Glomerular endothelial cell (primary cell): ENCODE measurements at regions not wholly inside any gene's neighbourhood (a gene's known extent, or its start where the extent isn't known, plus 50 kb on each side); places are given as distances from the start of the nearest gene placed in this dataset.

Source experiments
- DNase-seq: peaks from one replicate; pipeline ENCODE4 v3.0.0-alpha.2; 2011; ENCODE audit warnings: low read depth, low spot score; ENCODE audit errors: extremely low read depth

DNA sequence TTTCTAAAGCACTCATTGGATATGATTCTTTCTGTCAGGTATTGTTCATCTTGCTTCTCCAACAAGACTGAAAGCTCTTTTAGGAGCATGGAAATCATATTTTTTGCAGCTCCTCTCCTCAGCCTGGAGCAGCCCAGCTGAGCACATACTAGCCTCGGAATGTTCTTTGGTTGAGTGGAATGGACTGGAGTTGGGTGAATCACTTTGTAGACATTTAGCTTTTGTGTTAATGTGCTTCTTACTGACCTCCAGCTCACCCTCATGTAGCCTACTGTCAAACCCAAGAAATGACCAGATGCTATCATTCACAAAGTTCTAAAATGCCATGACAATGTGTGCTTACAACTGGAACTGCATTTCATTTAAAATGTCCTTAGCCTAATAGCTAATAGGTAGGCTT lies 161.1 kb downstream of the NUAK1 start:
- no peak for DNase-seq

- no peak for DNase-seq
Measured at GRCh38 chr12:105978276-105978675, 160.5 kb downstream of the NUAK1 start.

GRCh38 chr12:105978686-105979085 lies 160.1 kb downstream of the NUAK1 start:
- DNase-seq: no peak

DNA sequence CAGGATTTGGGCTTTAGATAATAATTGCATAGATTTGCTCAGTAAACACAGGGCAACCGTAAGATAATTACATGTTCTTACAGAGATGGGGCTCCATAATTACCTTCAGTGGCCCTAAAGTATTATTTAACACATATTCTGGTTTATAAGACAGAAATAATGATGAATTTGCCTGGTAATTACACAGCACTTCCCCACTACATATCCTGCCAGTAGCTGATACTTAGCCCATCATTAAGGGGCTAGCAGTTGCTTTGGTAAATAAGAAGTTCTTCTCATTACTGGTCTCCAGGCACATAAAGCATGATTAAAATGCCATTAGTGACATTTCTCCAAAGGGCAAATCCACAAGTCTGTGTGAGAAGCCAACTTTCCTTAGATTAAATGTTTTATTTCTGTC lies 158.7 kb downstream of the NUAK1 start:
- DNase-seq: no peak

- no peak for DNase-seq
Measured at GRCh38 chr12:105980533-105980932, 158.2 kb downstream of the NUAK1 start.

DNA sequence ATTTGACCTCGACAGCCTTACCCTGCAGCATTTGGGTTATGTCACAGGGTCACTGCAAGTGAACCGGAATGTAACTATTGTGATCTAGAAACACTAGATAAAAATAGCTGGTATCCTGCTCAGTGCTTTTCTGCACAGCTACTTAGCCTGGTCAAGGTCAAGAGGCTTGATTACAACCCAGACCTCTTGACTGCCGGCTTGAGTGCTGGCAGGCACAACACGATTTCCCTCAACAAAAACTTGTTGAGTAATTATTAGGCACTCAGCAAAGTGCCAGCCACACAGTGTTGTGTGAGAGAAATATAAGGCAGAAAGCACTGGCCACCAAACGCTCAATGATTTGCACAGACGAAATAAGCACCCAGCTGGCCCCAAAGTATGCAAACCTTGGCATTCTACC lies 156.7 kb downstream of the NUAK1 start:
- no peak for DNase-seq

DNA sequence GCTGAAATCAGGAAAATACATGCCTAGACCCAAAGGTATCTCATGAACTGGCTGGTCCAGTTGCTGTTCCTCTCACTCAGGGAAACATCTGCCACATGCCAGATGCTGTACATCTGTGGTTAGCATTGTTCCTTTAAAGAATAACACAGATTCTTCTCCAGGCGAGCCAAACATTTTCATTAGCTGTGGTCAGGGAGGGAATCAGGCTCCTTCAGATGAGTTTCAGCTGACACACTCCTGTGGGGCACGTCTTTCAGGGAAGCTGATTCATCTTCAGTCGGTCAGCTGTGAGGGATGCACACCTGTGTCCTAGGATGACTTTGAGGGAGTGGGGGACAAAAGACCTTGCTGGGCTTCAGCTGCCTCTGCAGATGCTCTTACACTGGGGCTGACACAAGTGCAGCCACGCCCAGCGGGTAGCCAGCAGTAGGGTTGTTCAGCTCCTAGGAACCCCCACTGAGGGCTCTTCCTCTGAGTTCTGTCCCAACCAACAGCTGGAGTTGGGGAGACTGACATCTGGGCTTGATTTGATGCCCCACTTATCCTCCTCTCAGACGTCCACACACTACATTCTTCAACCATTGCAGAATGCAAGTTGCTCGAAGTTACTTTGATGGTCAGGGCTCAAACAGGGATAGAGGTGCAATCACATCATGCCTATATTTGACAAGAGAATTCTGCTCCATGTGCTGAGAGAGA lies 155.0 kb downstream of the NUAK1 start:
- no peak for DNase-seq

- DNase-seq: no peak
Measured at GRCh38 chr12:105985383-105985782, 153.4 kb downstream of the NUAK1 start.

DNA sequence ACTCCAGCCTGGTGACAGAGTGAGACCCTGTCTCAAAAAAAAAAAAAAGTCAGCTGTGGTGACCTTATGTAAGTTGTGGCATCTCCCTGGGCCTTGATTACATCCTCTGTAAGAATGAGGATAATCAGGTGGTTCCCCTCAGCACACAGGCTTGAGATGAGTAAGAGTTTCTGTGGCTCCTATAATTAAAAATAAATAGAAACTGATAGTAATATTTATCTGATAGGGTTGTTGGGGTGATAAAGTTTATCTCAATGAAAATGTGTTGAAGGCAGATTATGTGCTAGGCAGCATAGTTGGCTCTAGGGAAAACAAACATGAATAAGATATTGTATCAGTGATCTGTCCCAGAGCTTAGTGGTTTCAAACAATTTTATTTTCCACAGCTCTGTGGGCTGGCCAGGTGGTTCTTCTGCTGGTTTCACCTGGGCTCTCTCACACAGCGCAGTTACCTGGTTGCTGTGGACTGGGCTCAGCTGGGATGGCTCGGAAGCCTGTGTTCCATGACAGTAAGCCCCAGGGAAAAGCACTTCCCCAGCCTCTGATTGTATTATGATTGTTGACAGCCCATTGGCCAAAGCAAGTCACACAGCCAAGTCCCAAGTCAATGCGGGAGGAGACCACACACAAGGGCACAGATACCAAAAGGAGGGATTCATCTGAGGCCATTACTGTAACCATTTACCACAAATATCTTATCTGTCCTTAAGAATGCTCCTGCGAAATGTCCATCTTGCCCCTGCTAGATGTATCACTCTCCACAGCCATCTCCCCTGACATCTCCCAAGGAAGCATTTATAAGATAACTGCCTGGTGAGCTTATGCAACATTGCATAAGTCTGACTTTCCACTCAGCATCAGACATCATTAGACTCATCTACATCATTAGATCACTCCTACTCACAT lies 151.7 kb downstream of the NUAK1 start:
- no peak for DNase-seq

- no peak for DNase-seq
Measured at GRCh38 chr12:105987685-105988035, 151.1 kb downstream of the NUAK1 start.

DNA sequence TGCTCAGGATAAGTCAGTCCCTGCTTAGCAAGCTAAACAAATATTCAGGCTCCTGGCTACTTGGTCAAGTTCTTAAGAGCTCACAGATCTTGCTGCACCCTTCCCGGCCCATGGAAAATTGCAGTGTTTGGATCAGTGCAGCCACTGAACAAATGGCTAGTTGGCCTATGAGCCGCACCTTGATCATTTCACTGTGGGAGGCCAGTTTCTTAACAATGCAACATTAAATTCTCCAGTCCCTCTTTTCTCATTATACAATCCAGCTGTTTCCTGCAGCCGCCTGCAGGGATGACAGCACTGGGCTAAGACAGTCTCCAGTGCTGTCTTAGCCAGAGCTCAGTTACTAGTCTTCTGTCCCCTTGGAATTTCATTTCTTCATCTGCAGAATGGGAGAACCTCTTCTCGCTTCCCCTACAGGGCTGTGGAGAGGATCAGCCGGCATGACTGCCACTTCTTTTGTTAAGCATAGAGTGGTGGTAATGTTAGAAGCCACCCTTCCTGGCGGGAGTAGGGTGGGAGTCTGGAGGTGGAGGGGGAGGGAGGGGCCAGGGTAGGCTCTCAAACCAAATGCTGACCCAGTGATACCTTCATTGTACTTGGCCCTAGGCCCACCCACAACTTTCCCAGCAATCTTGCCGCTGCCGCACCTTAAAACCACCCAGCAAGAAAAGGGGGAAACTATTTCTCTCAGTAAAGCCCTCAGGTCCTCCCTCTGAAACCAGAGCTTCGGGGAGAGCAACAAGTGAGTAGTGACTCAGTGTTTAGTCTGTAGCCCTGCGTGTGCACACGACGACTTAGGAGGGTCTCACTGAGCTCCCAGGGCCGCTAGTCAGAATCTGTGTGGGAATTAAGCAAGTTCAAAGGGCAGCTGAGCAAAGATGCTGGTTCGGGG lies 145.7 kb downstream of the NUAK1 start:
- DNase-seq: no peak

DNA sequence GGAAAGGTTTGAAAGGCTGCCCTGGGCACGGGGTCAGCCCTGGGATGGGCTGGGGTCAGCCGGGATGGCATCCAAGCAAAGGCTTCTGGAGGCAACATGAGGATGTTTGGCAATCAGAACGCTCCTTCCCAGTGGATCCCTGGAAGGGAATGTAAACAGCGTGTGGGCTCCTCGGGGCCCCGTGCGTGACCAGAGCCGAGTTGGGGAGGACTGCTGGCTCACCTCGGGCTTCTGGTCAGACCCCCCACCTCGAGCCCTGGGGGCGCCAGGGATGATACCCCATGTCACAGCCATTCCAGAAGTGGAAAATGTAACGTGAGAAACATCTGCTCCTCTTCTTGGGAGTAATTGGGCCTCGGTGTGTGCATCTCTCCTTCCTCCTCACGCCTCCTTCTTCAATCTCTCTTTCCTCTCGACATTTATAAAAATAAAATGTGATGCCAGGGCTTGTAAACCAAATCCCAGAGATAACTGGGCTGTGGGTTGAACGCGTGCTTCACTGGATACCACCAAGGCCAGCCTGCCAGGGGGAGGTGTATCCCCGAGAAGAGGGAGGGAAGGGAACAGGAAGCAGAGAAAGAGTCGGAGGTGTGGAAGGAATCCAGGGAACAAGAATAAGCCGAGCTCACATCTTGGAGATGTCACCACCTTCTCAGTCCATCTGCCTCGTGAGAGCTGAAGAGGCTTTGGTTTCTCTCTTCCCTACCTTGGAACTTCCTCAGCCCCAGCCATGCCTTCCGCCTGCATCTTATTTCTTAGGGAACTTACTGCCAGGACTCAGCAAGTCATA lies 144.8 kb downstream of the NUAK1 start:
- no peak for DNase-seq

DNA sequence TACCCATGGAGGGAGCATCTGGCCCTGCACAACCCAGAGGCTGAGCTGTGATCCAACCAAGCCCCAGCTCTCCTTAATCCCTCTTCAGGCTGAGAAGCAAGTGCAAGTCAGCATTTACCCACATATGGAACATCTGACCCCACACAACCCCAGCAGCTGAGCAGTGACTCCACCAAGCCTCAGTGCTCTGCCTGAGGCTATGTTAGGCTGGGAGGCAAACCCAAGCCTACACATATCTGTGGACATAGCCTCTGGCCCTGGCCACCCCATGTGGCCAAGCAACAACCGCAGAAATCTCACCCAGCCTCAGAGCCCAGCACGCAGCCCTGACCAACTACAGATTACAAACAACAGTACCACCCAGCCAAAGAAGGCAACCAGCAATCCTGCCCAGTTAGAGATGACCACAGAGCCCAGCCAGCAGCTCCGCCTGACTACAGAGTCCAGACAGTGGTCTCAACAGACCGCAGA lies 142.8 kb downstream of the NUAK1 start:
- DNase-seq: no peak

GRCh38 chr12:105998561-105998960 lies 140.2 kb downstream of the NUAK1 start:
- no peak for DNase-seq

DNA sequence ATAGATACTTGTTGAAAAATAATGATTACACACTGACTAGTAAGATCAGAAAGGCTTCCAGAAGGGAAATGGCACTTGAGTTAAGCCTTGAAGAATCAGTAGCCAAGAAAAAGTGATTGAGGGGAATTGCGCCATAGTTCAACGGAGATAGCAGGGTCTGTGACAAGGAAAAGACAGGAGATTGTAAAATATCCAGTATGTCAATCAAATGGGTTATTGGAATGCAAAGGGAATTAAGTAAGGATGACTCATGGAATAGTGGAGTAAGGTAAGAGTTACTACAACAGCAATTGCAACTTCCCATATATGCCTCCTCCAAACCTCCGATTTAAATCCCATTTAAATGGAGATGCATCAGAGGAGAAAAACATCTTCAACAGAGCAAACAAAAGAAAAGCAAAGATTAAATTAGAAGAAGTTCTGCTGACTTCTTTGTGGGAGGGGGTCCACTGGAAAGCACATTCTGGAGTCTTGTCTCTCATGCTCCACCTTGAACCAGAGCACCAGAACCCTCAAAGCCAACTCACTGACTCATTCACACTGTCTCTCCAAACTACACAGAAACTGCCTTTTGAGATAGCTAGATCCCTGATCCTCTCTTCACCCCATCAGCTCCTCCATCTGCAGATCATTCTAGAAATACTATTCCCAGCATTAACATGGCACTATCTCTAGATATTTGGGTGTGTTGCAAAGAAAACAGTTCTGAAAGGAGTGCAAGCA lies 138.2 kb downstream of the NUAK1 start:
- DNase-seq: no peak

DNA sequence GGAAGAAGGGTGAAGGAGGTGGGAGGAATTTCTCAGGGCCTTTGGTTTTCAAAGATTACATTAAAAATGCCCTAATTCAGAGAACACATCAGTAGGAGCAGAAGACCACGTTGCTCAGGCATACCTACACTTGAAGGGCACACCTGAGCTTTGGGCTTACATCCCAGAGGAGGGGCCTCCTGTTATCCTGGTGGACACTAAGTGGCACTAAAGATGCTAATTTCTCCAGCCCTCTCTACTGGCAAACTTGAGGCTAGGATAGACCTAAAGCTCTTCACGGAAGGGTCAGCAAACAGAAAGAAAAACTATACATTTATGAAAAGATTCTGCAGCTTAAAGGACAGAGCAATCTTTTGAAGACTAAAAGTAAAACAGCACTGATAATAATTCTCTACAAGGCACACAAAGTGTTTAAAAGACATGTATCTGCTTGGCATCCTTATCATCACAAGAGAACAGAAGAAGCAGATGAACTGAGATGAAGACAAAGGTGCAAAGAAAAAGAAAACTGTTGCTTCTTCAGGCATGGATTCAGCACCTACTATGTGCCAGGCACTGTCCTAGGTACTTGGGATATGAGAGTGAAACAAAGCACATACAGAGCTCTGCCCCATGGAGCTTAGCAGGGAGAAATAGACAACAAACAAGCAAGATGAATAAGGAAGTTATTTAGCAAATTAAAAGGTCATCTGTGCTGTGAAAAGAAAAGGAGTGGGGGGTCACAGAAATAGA lies 137.5 kb downstream of the NUAK1 start:
- no peak for DNase-seq

DNA sequence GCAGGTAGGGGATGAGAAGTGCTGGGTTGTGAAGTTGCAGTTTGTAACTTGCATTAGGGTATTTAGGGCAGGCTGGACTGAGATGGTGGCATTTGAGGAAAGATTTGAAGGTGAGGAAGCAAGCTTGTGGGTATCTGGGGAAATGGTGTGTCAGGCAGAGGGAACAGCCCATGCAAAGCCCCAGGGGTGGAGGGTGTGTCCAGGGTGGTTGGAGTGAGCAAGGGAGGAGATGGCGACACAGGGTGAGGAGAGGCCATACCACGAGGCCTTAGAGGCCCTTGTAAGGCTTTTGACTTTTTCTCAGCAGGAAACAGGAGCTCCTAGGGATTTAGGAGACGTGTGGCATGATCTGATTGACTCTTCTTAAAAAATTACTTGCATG lies 136.9 kb downstream of the NUAK1 start:
- DNase-seq: no peak

DNA sequence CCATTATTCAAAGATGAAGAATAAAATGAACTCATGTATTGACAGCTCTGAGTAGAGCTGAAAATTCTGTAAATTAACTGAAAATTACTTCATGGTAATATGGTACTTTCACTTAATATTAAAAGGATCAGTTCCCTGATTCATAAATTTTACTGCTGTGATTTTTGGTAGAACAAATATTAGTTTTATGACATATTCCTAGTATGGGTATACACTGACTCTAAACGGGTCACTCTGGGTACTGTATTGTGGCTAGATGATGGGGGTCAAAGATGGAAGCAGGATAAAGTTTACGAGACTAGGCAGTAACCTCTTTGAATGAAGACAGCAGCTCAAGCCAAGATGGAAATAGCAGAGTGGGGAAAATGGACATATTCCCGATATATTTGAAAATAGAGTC lies 135.5 kb downstream of the NUAK1 start:
- DNase-seq: no peak

DNA sequence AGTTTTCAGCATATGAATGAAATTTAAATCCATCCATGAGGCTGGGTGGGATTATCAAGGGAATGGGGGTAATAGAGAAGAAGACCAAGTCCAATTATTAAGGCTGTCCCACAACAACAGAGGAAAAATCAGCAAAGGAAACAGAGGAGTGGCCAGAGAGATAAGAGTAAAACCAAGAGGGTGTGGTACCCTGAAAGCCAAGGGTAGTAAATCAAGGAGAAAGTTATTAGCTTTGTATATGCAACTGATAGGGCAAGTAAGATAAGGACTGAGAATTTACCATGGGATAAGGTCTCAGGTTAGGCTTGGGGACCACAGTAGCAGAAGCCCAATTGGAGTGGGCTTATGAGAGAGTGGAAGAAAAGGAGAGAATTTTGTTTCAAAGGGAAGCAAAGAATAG lies 134.5 kb downstream of the NUAK1 start:
- no peak for DNase-seq
